Ascending aorta (tissue), 2 donors: ENCODE measurements at regions not wholly inside any gene's neighbourhood (a gene's known extent, or its start where the extent isn't known, plus 50 kb on each side); places are given as distances from the start of the nearest gene placed in this dataset.

Source experiments
- DNase-seq, 2 donors: peaks; one replicate each; pipeline ENCODE4 v3.0.0-alpha.2; 2019; ENCODE audit warnings: low spot score in 2 of 2
- H3K27ac ChIP-seq, 2 donors: fragments of 200-600 bp; sonication (generic); one replicate each; pipeline ENCODE4 v1.5.1; 2016 to 2017; ENCODE audit warnings: mild to moderate bottlenecking in 1 of 2
- H3K27me3 ChIP-seq: fragments of 200-600 bp; sonication (generic); one replicate; pipeline ENCODE4 v1.5.1; 2017
- H3K36me3 ChIP-seq, 2 donors: fragments of 200-600 bp; sonication (generic); one replicate each; pipeline ENCODE4 v1.5.1; 2016
- H3K4me1 ChIP-seq, 2 donors: fragments of 200-600 bp; sonication (generic); one replicate each; pipeline ENCODE4 v1.5.1; 2016 to 2017; ENCODE audit warnings: mild to moderate bottlenecking in 1 of 2
- H3K4me3 ChIP-seq, 2 donors: fragments of 200-600 bp; sonication (generic); one replicate each; pipeline ENCODE4 v1.5.1; 2016 to 2017; ENCODE audit warnings: mild to moderate bottlenecking in 1 of 2
- H3K9me3 ChIP-seq, 2 donors: fragments of 200-600 bp; sonication (generic); one replicate each; pipeline ENCODE4 v1.5.1; 2016
- intact Hi-C: fragments of 100-400 bp; cut with DNase I; formaldehyde crosslinking; loops from one replicate; pipeline ENCODE4 v1.15.1; 2023
- TF ChIP-seq, protein P1 (sequence below), 3 experiments: fragments of 200-600 bp in 2 of 3; fragments of 450-650 bp in 1 of 3; sonication (generic) in 2 of 3; IDR thresholded peaks; one replicate each; pipeline ENCODE4 v1.5.1; 2016 to 2019; ENCODE audit warnings: antibody characterized with exemption in 3 of 3, mild to moderate bottlenecking in 1 of 3, moderate library complexity in 1 of 3

DNA sequence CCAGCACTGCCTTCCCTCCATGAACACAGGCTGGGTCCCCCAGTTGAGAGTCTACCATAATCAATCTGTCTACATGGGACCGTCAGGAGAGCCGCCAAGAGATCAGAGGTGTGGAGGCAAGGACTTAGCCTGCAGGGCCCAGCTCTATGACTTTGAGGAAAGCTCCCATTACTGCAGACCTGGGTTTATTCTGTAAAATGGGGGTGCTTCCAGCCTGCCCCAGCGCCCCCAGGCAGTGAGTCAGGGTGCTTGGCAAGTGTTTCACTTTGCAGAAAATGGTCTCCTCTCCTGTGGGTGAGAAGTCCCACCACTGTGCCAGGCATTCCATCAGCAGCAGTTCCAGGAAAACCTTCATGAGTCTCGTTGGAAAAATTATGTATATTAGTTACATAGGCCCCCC lies 75.5 kb upstream of the VSTM2B start:
- no peak for DNase-seq
- intact Hi-C loops = no loop called here
- H3K4me3 ChIP-seq = no peak overlapping the region

DNA sequence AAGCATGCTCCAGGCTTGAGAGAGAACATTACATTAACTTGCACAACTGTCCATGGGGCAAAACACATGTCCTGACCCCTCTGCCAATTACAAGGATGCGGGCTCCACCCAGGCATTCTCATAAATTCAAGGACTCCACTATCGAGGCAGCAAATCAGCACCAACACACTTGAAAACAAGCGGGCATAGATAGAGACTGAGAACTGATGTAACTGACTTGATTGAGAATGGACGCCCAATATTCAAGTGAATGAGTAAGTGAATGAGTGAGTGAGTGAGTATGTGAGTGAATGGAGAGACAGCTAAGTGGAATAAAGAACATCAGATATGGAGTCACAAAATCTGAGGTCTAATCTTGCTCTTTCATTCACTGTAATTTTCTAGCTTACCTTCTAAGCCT lies 75.0 kb upstream of the VSTM2B start:
- no peak for DNase-seq
- intact Hi-C loops = no loop called here

More for the DNA sequence above, 75.5 kb upstream of the VSTM2B start:
- TF ChIP-seq, protein P1, sequence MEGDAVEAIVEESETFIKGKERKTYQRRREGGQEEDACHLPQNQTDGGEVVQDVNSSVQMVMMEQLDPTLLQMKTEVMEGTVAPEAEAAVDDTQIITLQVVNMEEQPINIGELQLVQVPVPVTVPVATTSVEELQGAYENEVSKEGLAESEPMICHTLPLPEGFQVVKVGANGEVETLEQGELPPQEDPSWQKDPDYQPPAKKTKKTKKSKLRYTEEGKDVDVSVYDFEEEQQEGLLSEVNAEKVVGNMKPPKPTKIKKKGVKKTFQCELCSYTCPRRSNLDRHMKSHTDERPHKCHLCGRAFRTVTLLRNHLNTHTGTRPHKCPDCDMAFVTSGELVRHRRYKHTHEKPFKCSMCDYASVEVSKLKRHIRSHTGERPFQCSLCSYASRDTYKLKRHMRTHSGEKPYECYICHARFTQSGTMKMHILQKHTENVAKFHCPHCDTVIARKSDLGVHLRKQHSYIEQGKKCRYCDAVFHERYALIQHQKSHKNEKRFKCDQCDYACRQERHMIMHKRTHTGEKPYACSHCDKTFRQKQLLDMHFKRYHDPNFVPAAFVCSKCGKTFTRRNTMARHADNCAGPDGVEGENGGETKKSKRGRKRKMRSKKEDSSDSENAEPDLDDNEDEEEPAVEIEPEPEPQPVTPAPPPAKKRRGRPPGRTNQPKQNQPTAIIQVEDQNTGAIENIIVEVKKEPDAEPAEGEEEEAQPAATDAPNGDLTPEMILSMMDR (IDR thresholded peaks at IDR 0.05) = no peak
- Histone ChIP-seq H3K9me3 (no peaks in the 10 kb centered on the region), H3K27ac (no peak overlapping the region), H3K27me3 (no peaks in the 10 kb centered on the region), H3K4me1 (no peaks in the 10 kb centered on the region), H3K36me3 (no peaks in the 10 kb centered on the region)

DNA sequence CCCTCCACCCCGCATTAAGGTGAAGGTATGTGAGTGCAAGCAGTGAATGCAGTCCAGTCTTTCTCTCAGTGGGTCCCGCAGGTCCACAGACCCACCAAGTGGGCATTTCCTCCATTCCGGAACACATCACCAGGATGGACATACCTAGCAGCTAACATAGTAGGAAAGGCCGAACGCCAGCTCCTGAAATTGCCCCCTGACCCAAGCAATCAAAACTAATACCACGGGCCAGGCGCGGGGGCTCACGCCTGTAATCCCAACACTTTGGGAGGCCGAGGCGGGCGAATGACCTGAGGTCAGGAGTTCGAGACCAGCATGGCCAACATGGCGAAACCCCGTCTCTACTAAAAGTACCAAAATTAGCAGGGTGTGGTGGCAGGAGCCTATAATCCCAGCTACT lies 71.7 kb upstream of the VSTM2B start:
- Histone ChIP-seq H3K4me1 (no peaks in the 10 kb centered on the region), H3K9me3 (no peaks in the 10 kb centered on the region), H3K4me3 (no peak overlapping the region), H3K27ac (no peak overlapping the region), H3K36me3 (no peaks in the 10 kb centered on the region), H3K27me3 (no peaks in the 10 kb centered on the region)
- TF ChIP-seq, protein P1 (IDR thresholded peaks at IDR 0.05) = no peak
- no peak for DNase-seq
- intact Hi-C loops = no loop called here

More for the DNA sequence above, 75.0 kb upstream of the VSTM2B start:
- H3K9me3 ChIP-seq = no peaks in the 10 kb centered on the region
- no peak overlapping the region for H3K4me3 ChIP-seq
- no peaks in the 10 kb centered on the region for H3K27me3 ChIP-seq
- TF ChIP-seq, protein P1 (IDR thresholded peaks at IDR 0.05) = no peak
- H3K27ac ChIP-seq = no peak overlapping the region
- no peaks in the 10 kb centered on the region for H3K4me1 ChIP-seq
- H3K36me3 ChIP-seq = no peaks in the 10 kb centered on the region

DNA sequence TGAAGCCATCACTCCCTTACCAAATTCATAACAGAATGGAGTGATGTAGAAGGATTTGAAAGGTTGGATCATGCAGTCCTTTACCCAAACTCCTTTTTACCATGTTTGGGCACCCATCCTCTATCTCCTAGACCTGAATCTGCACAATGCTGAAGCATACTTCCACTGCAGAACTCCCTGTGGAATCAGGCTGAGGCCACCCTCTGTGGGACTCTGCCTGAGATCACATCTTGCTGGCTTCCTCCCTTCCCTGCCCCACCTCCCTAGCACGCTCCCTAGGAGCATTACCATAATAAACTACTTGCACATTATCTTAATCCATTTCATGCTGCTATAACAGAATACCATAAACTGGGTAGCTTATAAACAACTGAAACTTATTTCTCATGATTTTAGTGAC lies 68.4 kb upstream of the VSTM2B start:
- TF ChIP-seq, protein P1 (IDR thresholded peaks at IDR 0.05) = no peak
- no peaks in the 10 kb centered on the region for H3K9me3 ChIP-seq
- no peak overlapping the region for H3K4me3 ChIP-seq
- no peak overlapping the region for H3K27ac ChIP-seq
- intact Hi-C loops = no loop called here
- no peak for DNase-seq
- H3K27me3 ChIP-seq = no peaks in the 10 kb centered on the region
- H3K4me1 ChIP-seq = no peaks in the 10 kb centered on the region
- H3K36me3 ChIP-seq = no peaks in the 10 kb centered on the region

DNA sequence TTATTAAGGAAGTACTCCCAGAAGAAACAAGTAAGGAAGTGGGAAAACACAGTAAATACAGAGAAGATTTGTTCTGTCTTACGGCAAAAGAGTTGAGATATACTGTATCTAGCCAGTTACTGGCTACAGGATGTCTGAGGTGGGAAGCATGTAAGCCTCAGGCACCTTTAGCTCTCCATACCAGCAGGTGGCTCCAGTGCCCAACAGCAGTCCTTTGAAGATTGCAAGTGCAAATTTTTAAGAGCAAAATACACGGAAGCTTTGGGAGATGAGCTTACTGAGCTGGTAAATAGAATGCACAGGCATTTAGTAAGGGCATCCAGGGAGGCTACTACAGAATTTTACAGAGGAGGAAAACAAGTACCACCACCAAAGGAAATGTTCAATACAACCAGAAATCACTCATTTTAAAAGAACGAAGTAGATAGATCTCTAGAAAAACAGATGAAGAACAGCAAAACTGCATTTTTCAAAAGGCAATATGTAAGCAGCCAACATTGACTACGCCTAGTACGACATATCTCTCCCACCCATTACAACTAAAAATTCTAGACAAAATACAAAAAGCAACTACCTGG lies 57.9 kb upstream of the VSTM2B start:
- Histone ChIP-seq H3K4me3 (no peak overlapping the region), H3K27me3 (no peaks in the 10 kb centered on the region), H3K9me3 (no peaks in the 10 kb centered on the region), H3K36me3 (no peaks in the 10 kb centered on the region), H3K4me1 (no peaks in the 10 kb centered on the region), H3K27ac (no peak overlapping the region)
- TF ChIP-seq, protein P1 (IDR thresholded peaks at IDR 0.05) = no peak
- no peak for DNase-seq
- intact Hi-C loops = no loop called here

DNA sequence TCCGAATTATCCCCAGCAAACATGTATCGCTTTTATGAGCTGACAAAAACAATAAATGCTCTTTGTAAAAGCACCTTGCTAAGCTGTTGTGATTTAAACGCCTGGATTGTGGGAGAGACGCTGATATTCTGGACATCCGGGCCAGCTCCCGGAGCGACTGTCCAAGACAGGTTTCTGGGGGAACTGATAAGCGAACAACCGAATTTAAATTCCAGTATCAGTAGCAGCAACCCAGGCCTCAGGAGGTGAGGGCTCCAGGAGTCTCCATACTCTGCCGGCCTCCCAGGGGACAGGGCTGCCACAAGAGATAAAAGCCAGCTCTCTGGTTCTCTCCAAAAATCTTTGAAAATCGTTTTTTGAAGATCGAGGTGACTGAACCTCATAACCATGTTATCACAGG lies 50.3 kb upstream of the VSTM2B start:
- TF ChIP-seq, protein P1 (IDR thresholded peaks at IDR 0.05) = no peak
- Histone ChIP-seq H3K36me3 (no peaks in the 10 kb centered on the region), H3K27ac (no peak overlapping the region), H3K4me3 (no peak overlapping the region), H3K27me3 (no peaks in the 10 kb centered on the region), H3K9me3 (peaks cover 0 to under 1% of the 10 kb centered on the region in 2 donors), H3K4me1 (no peaks in the 10 kb centered on the region)
- DNase-seq = no peak
- intact Hi-C loops = no loop called here
